ENCODE measurements at regions not wholly inside any gene's neighbourhood (a gene's known extent, or its start where the extent isn't known, plus 50 kb on each side); places are given as distances from the start of the nearest gene placed in this dataset.
"Not testable (repeated sequence)": the region's sequence is repeated elsewhere in the genome, so short reads cannot be mapped to it uniquely, and the experiment has no call there.

DNA sequence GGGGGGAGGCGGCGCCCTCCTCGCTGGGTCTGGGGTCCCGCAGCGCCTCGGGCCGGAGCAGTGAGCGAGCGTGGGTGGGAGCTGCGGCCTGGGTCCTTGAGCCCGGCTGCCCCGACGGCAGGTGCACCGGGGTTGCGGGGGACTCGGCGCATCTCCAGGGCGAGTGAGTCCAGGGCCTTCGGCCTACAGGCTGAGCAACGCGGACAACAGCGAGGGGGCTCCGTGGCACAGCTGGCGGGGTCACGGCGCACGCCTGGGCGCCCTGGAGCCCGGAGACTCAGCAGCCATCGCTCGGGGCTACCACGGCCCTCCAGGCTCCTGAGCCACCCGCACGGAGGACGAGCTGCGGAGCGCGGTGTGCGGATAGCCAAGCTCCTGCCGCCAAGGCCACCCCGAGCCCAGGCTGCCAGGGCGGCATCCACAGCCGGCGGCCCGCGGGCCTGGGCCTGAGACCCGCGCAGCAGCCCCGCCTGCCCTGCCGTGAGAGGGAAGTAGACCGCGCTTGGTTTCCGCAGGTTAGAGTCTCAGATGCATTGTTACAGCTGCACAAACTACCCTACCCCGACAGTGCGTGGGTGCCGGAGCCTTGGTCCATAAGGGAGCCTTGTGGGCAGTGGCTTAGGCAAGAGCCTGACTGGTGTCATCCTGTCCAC lies 253.9 kb upstream of the SGCG start:
- H3K23ac ChIP-seq (ENCODE audit: insufficient read length, low read depth, low read length): no peak overlapping the region
- no peaks in the 10 kb centered on the region; the same call in 1 of the 2 replicates for H3K27me3 Mint-ChIP-seq (ENCODE audit: low read depth)
- no peak overlapping the region for H2BK15ac ChIP-seq (ENCODE audit: low read depth, low read length)
- no peaks in the 10 kb centered on the region for H3K4me1 ChIP-seq (ENCODE audit: insufficient read depth, low read length)
- H3K4me3 Mint-ChIP-seq: peak overlapping the region in 1 of 2 experiments; percentile 59; a peak in 2 of 5 replicates
- no peaks in the 10 kb centered on the region for H3K9me3 ChIP-seq (ENCODE audit: control insufficient read depth, low read depth, low read length)
- TF ChIP-seq, protein P1, sequence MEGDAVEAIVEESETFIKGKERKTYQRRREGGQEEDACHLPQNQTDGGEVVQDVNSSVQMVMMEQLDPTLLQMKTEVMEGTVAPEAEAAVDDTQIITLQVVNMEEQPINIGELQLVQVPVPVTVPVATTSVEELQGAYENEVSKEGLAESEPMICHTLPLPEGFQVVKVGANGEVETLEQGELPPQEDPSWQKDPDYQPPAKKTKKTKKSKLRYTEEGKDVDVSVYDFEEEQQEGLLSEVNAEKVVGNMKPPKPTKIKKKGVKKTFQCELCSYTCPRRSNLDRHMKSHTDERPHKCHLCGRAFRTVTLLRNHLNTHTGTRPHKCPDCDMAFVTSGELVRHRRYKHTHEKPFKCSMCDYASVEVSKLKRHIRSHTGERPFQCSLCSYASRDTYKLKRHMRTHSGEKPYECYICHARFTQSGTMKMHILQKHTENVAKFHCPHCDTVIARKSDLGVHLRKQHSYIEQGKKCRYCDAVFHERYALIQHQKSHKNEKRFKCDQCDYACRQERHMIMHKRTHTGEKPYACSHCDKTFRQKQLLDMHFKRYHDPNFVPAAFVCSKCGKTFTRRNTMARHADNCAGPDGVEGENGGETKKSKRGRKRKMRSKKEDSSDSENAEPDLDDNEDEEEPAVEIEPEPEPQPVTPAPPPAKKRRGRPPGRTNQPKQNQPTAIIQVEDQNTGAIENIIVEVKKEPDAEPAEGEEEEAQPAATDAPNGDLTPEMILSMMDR (conservative IDR thresholded peaks at IDR 0.05): no peak
- H3T11ph ChIP-seq (ENCODE audit: low read length): no peak overlapping the region
- H3K36me3 Mint-ChIP-seq (ENCODE audit: insufficient read depth in 1 of 3, low read depth in 3 of 3): no peaks in the 10 kb centered on the region; a peak in 1 of 7 replicates
- H3K27ac Mint-ChIP-seq: no peak overlapping the region
- H3K4ac ChIP-seq (ENCODE audit: low read depth, low read length): no peak overlapping the region
- H4K20me1 ChIP-seq (ENCODE audit: control insufficient read depth, insufficient read depth, insufficient read length): no peaks in the 10 kb centered on the region
- H3K23me2 ChIP-seq (ENCODE audit: insufficient read length, low read depth, low read length, poor library complexity, severe bottlenecking): no peaks in the 10 kb centered on the region
- WGBS (ENCODE audit: extremely low coverage, insufficient read length, low lambda C conversion rate): no CpG with 5 or more reads among the region's 56 CpGs
- no peak overlapping the region for H2BK120ac ChIP-seq (ENCODE audit: low read depth, low read length, poor library complexity, severe bottlenecking)
- H3K27ac ChIP-seq (ENCODE audit: insufficient read length, low read depth, low read length): no peak overlapping the region
- H3K4me2 ChIP-seq (ENCODE audit: insufficient read depth, insufficient read length, low read length): no peak overlapping the region
- H3K9ac ChIP-seq (ENCODE audit: extremely low read depth, insufficient read length, low read length): no peak overlapping the region
- peak overlapping the region; percentile 38; the same call in 1 of the 2 replicates for H3K14ac ChIP-seq (ENCODE audit: insufficient read depth, low read length)
- peaks cover 13% of the 10 kb centered on the region in 2 experiments for H3K4me1 Mint-ChIP-seq
- no peak overlapping the region for H4K8ac ChIP-seq (replicated peaks; ENCODE audit: insufficient read length, low read depth, low read length)
- no peak overlapping the region for H4K5ac ChIP-seq (ENCODE audit: insufficient read length, low read depth, low read length)
- no peak overlapping the region for H3K56ac ChIP-seq (ENCODE audit: insufficient read length, low read depth, low read length)
- no peaks in the 10 kb centered on the region for H3K9me3 Mint-ChIP-seq
- H2BK5ac ChIP-seq (ENCODE audit: insufficient read length, low read length): no peak overlapping the region
- no peak for DNase-seq
- no peak overlapping the region for H2AFZ ChIP-seq (ENCODE audit: low read length)
- no peak overlapping the region for H2BK20ac ChIP-seq (ENCODE audit: low read depth, low read length, poor library complexity, severe bottlenecking)
- no peaks in the 10 kb centered on the region for H3K27me3 ChIP-seq (ENCODE audit: insufficient read depth, low read length)
- H3K79me2 ChIP-seq (ENCODE audit: insufficient read depth, low read length): no peaks in the 10 kb centered on the region
- H3K18ac ChIP-seq (ENCODE audit: insufficient read length, low read depth, low read length): peak overlapping the region; percentile 66
- H2AK5ac ChIP-seq (ENCODE audit: insufficient read length, low read length): no peak overlapping the region
- no peak overlapping the region for H2BK12ac ChIP-seq (ENCODE audit: insufficient read length, low read depth, low read length)
- no peaks in the 10 kb centered on the region for H3K79me1 ChIP-seq (ENCODE audit: insufficient read depth, low read depth, low read length, poor library complexity, severe bottlenecking)
- H4K91ac ChIP-seq (ENCODE audit: insufficient read length, low read depth, low read length): no peak overlapping the region

DNA sequence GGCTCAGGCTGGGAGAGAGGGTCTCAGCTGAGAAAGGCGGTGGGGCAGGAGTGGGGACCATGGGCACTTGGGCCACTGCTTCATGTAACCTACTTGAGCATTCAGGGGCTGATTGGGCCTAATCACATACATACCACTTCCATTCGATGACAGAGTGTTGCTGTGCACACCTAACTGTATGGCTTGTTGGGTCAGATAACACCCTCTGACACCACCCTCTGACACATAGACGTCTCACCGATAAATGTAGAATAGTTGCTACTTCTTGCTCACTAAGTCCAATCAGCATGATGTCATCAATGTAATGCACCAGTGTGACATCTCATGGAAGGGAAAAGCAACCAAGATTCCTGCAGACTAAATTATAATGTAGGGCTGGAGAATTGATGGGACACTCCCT lies 252.9 kb upstream of the SGCG start:
- not testable (repeated sequence) for H3K27me3 Mint-ChIP-seq (ENCODE audit: low read depth); H2AK5ac ChIP-seq (ENCODE audit: insufficient read length, low read length); H2BK15ac ChIP-seq (ENCODE audit: low read depth, low read length); H4K20me1 ChIP-seq (ENCODE audit: control insufficient read depth, insufficient read depth, insufficient read length); H3K14ac ChIP-seq (ENCODE audit: insufficient read depth, low read length); H3K4ac ChIP-seq (ENCODE audit: low read depth, low read length); H3K9me3 ChIP-seq (ENCODE audit: control insufficient read depth, low read depth, low read length); H3K4me1 ChIP-seq (ENCODE audit: insufficient read depth, low read length); H2BK5ac ChIP-seq (ENCODE audit: insufficient read length, low read length); H3K4me3 Mint-ChIP-seq; H3K27me3 ChIP-seq (ENCODE audit: insufficient read depth, low read length); H3K18ac ChIP-seq (ENCODE audit: insufficient read length, low read depth, low read length); H3K79me1 ChIP-seq (ENCODE audit: insufficient read depth, low read depth, low read length, poor library complexity, severe bottlenecking); H4K8ac ChIP-seq (replicated peaks; ENCODE audit: insufficient read length, low read depth, low read length); H3K4me2 ChIP-seq (ENCODE audit: insufficient read depth, insufficient read length, low read length); H2BK120ac ChIP-seq (ENCODE audit: low read depth, low read length, poor library complexity, severe bottlenecking); H2AFZ ChIP-seq (ENCODE audit: low read length); H3K23me2 ChIP-seq (ENCODE audit: insufficient read length, low read depth, low read length, poor library complexity, severe bottlenecking); H3K56ac ChIP-seq (ENCODE audit: insufficient read length, low read depth, low read length); DNase-seq; H3K9me3 Mint-ChIP-seq; H4K5ac ChIP-seq (ENCODE audit: insufficient read length, low read depth, low read length); H3K27ac Mint-ChIP-seq; H3K23ac ChIP-seq (ENCODE audit: insufficient read length, low read depth, low read length); H2BK20ac ChIP-seq (ENCODE audit: low read depth, low read length, poor library complexity, severe bottlenecking); H4K91ac ChIP-seq (ENCODE audit: insufficient read length, low read depth, low read length); H3K27ac ChIP-seq (ENCODE audit: insufficient read length, low read depth, low read length); H3K79me2 ChIP-seq (ENCODE audit: insufficient read depth, low read length); H2BK12ac ChIP-seq (ENCODE audit: insufficient read length, low read depth, low read length); H3K36me3 Mint-ChIP-seq (ENCODE audit: insufficient read depth in 1 of 3, low read depth in 3 of 3); H3T11ph ChIP-seq (ENCODE audit: low read length); H3K9ac ChIP-seq (ENCODE audit: extremely low read depth, insufficient read length, low read length)
- H3K4me1 Mint-ChIP-seq: peaks cover 13% of the 10 kb centered on the region in 2 experiments
- no CpG with 5 or more reads among the region's 4 CpGs for WGBS (ENCODE audit: extremely low coverage, insufficient read length, low lambda C conversion rate)
